ENCODE measurements at regions not wholly inside any gene's neighbourhood (a gene's known extent, or its start where the extent isn't known, plus 50 kb on each side); places are given as distances from the start of the nearest gene placed in this dataset.

DNA sequence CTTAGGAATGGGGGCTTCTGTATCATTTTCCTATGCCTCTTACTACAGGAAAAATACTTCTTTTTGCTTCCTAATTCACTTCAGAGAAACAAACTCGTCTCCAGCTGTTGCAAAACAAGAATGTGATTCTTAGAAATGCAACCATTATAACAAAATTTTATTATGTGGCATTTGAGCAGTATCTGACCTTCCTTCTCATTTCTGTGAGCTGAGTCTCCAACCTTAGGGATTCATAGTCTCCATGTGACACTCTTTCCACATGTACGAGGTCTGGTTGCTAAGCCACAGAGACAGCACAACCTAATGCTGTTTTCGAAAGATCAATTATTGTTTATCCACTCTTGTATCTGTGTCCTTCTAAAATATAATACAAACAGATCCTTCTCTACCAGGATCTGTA is 75.3 kb upstream of the RGS4 start:
- H3K9me3 Mint-ChIP-seq: no peaks in the 10 kb centered on the region
- no peak for DNase-seq
- H3K36me3 Mint-ChIP-seq (ENCODE audit: low read depth): peaks cover 3% of the 10 kb centered on the region; the same call in 1 of the 2 replicates
- peak overlapping the region; percentile 69 for H3K27ac Mint-ChIP-seq
- TF ChIP-seq, protein P1, sequence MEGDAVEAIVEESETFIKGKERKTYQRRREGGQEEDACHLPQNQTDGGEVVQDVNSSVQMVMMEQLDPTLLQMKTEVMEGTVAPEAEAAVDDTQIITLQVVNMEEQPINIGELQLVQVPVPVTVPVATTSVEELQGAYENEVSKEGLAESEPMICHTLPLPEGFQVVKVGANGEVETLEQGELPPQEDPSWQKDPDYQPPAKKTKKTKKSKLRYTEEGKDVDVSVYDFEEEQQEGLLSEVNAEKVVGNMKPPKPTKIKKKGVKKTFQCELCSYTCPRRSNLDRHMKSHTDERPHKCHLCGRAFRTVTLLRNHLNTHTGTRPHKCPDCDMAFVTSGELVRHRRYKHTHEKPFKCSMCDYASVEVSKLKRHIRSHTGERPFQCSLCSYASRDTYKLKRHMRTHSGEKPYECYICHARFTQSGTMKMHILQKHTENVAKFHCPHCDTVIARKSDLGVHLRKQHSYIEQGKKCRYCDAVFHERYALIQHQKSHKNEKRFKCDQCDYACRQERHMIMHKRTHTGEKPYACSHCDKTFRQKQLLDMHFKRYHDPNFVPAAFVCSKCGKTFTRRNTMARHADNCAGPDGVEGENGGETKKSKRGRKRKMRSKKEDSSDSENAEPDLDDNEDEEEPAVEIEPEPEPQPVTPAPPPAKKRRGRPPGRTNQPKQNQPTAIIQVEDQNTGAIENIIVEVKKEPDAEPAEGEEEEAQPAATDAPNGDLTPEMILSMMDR (IDR thresholded peaks at IDR 0.05): no peak
- H3K27me3 Mint-ChIP-seq (ENCODE audit: insufficient read depth): no peaks in the 10 kb centered on the region; the same call in 1 of the 2 replicates
- peaks cover 68% of the 10 kb centered on the region for H3K4me1 Mint-ChIP-seq (ENCODE audit: low read depth)
- H3K4me3 Mint-ChIP-seq: no peak overlapping the region

DNA sequence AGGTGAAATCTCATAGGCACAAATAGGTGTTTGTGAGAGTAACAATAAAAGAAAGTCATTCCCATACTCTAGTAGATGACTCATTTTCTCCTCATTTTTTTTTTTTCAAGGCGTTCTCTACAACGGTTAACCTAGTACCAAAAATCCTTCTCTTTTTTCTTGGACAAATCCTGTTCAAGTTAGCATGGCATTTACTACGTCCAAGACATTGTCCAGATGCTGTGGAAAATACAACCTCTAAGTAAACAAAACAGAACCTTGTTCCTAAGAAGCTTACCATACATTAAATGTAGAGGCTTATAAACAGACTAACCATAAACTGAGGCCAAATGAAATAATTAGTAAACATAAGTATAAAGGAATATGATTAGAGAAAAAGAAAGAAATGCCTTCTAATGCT is 76.2 kb upstream of the RGS4 start:
- no peak overlapping the region for H3K27ac Mint-ChIP-seq
- no peak overlapping the region for H3K4me3 Mint-ChIP-seq
- no peak for DNase-seq
- no peaks in the 10 kb centered on the region for H3K9me3 Mint-ChIP-seq
- no peaks in the 10 kb centered on the region; the same call in 1 of the 2 replicates for H3K27me3 Mint-ChIP-seq (ENCODE audit: insufficient read depth)
- H3K4me1 Mint-ChIP-seq (ENCODE audit: low read depth): peaks cover 68% of the 10 kb centered on the region
- no peaks in the 10 kb centered on the region for H3K36me3 Mint-ChIP-seq (ENCODE audit: low read depth)
- TF ChIP-seq, protein P1 (IDR thresholded peaks at IDR 0.05): no peak

DNA sequence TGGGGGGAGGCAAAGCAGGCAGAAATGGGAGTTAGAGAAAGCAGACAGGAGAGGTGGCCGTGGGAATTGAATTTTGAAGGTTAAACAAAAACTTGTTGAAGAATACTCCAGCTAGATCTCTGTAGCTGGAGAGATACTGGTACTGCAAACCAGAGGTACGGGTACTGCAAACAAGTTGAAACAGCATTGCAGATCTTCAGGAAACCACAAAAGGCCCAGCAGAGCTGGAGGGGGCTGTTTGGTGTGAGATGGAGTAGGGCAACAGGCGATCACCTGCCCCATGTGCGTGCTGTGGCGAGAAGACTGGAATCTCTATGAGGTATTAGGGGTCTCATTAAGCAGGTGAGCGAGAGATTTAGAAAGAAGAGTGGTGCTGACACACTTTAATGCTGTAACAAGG is 77.7 kb upstream of the RGS4 start:
- TF ChIP-seq, protein P1 (IDR thresholded peaks at IDR 0.05): no peak
- no peak for DNase-seq

DNA sequence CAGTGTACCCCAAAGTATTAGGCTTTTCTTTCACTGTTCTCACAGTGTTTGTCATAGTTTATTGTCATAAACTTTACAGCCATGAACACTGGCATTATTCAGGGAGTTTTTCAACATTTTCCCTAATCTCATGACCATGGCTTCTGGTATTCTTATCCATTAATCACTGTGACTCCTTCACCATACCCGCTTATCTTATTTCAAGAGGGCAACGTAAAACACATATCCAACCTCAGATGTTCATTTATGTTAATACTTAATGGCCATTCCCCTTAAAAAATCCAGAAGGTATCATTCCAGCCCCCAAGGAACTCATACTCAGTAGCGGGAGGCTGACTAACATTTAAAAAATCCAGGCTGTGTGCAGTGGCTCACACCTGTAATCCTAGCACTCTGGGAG is 78.5 kb upstream of the RGS4 start:
- Mint-ChIP-seq H3K4me3 (no peak overlapping the region), H3K9me3 (no peaks in the 10 kb centered on the region), H3K27ac (no peak overlapping the region), H3K27me3 (ENCODE audit: insufficient read depth) (no peaks in the 10 kb centered on the region), H3K4me1 (ENCODE audit: low read depth) (peaks cover 70% of the 10 kb centered on the region), H3K36me3 (ENCODE audit: low read depth) (no peaks in the 10 kb centered on the region)
- TF ChIP-seq, protein P1 (IDR thresholded peaks at IDR 0.05): no peak
- DNase-seq: no peak

More for the DNA sequence above, 77.7 kb upstream of the RGS4 start:
- no peak overlapping the region for H3K4me3 Mint-ChIP-seq
- H3K9me3 Mint-ChIP-seq: no peaks in the 10 kb centered on the region
- H3K27me3 Mint-ChIP-seq (ENCODE audit: insufficient read depth): no peaks in the 10 kb centered on the region
- peaks cover 70% of the 10 kb centered on the region for H3K4me1 Mint-ChIP-seq (ENCODE audit: low read depth)
- H3K36me3 Mint-ChIP-seq (ENCODE audit: low read depth): no peaks in the 10 kb centered on the region
- no peak overlapping the region for H3K27ac Mint-ChIP-seq

DNA sequence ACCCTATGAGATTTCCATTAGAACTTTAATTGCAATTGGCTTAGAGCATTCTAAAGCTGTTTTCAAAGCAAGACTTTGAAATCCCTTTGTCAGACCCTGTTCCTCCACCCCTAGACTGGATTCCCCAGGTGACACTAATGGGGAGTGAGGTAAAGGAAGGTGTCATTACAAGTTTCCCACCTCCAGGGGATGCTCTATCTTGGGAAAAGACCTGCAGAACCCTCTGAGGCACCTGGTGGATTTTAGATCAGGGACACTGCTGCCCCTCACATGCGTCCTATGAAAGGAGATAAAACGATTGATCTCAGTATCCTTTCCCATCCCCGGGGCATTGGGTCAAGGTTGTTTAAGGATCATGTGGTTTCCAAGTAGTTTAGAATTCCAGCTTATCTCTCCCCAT is 80.3 kb upstream of the RGS4 start:
- TF ChIP-seq, protein P1 (IDR thresholded peaks at IDR 0.05): peak; percentile 31; the same call in 1 of the 2 replicates
- H3K27ac Mint-ChIP-seq: no peak overlapping the region
- no peaks in the 10 kb centered on the region for H3K9me3 Mint-ChIP-seq
- H3K4me1 Mint-ChIP-seq (ENCODE audit: low read depth): peaks cover 70% of the 10 kb centered on the region
- no peak overlapping the region for H3K4me3 Mint-ChIP-seq
- no peaks in the 10 kb centered on the region for H3K36me3 Mint-ChIP-seq (ENCODE audit: low read depth)
- DNase-seq: no peak
- no peaks in the 10 kb centered on the region for H3K27me3 Mint-ChIP-seq (ENCODE audit: insufficient read depth)

DNA sequence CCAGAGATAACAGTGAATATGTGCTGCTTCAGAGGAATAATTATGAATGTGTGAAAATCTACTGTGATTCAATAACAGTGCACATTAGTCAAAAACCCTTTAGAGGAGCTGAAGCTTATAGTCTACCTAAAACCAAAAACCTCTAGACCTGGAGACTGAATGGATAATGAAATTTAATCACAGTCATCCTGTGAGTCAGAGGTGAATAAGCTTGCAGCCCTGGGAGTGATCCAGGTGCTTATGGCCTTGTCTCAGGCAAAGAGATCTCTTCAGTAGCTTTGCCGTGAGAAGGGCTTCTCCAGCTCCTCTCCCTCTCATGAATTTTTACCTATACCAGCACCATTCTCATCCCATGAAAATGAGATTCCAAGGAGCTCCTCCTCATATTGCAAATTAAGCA is 81.3 kb upstream of the RGS4 start:
- no peaks in the 10 kb centered on the region for H3K9me3 Mint-ChIP-seq
- H3K36me3 Mint-ChIP-seq (ENCODE audit: low read depth): no peaks in the 10 kb centered on the region
- H3K27me3 Mint-ChIP-seq (ENCODE audit: insufficient read depth): no peaks in the 10 kb centered on the region
- H3K27ac Mint-ChIP-seq: peak overlapping the region; percentile 54
- peaks cover 70% of the 10 kb centered on the region for H3K4me1 Mint-ChIP-seq (ENCODE audit: low read depth)
- H3K4me3 Mint-ChIP-seq: no peak overlapping the region
- TF ChIP-seq, protein P1 (IDR thresholded peaks at IDR 0.05): no peak
- peak; percentile 59 for DNase-seq
